NCI-H2196 treated with DMSO at 0.1 percent for 48 hours (cell line): ENCODE measurements at regions not wholly inside any gene's neighbourhood (a gene's known extent, or its start where the extent isn't known, plus 50 kb on each side); places are given as distances from the start of the nearest gene placed in this dataset.

Experiments used
- DNase-seq: peaks from one replicate; lab custom pipeline; 2025; ENCODE audit not compliant: unreplicated experiment; lab: John Stamatoyannopoulos, UW

- DNase-seq, result peak; percentile 14
Observed at GRCh38 chr1:187413405-187414169, 584.8 kb downstream of the PLA2G4A start.

- DNase-seq, result no peak
Observed at GRCh38 chr1:187415065-187415464, 586.3 kb downstream of the PLA2G4A start.

DNA sequence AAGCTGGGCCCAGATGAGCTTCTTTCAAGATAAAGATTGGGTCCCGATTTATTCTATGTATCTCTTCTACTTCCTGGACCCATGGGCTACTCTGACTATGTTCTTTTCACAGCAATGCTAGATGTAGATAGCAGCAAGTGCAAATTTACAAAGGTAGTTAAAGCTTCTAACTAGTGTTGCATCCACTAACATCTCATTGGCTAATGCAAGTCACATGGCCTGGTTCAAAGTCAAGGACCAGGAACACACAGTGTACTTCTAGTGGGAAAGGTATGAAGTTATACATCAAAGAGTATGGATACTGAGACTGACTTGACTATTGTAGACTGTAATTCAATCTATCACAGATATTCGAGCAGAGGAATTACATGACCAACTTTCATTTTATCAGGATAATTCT lies 588.8 kb downstream of the PLA2G4A start:
- DNase-seq, result no peak

DNA sequence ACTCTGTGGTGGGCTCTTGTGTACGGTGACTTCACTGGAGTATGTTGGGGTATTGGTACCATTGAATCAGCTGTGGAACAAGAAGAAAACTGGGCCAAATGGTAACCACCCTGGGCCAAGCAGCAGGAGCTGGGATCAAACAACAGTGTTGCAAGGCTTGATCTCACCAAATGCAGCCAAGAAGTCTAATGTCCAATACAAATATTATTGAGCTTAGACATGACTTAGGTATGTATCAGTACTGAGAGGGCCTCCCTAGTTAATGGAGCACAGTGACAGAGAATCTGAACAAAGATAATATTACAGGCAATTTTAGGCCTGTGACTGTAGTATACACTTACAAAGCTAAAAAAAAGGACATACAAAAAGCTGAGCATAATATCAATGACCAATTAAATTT lies 604.8 kb downstream of the PLA2G4A start:
- DNase-seq, result no peak

DNA sequence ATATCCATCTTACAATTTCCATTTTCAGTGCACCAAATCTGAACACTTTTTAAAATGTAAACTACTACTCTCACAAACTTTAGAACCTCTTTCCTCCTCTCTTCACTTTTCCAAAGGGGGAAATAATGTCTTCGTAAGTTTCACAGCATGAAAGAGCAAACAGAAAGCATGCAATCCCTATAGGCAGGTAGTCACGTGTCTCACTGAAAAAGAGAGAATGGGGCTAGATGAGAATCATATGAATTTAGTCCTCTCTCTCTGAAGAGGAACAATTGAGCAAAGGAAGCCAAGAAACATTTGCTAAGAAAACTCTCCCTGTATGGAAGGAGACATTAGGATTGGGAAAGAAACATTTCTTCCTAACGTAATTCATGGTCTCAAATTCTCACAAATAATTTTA lies 613.9 kb downstream of the PLA2G4A start:
- DNase-seq, result no peak

GRCh38 chr1:187443939-187444338 lies 615.2 kb downstream of the PLA2G4A start:
- no peak for DNase-seq

- no peak for DNase-seq
Observed at GRCh38 chr1:187445066-187445465, 616.3 kb downstream of the PLA2G4A start.

DNA sequence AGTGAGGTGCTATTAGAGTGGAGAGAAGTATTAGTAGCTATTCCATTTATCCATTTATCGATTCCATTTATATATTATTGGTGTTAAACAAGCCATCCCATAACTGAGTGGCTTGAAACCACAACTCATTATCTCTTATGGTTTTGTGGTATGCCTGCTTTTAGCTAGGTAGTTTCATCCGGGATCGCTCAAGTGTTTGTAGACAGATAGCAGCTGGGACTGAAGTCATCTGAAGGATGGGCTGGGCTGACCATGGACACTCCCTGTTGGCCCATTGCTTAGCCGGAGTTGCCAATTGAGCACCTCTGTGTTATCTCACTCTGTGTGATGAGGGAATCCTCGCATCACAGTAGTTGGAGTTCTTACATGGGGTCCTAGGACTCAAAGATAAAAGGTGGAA lies 622.5 kb downstream of the PLA2G4A start:
- no peak for DNase-seq

DNA sequence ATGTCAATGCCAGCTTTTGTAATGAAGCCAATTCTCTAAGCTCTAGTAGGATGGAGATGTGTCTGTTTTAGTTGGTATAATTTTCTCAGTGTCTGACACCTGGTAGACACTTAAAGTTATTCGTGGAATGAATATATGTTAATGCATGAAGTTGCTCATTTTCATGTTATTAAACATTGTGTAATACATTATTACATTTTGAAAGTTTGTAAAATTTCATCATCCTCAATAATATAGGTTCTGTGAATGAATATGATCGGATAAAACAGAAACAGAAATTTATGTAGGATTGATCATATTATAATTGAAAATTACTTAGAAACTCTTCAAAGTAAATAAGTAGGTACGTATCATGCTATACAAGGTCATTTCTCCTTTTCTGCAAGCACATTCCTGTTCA lies 625.3 kb downstream of the PLA2G4A start:
- no peak for DNase-seq

DNA sequence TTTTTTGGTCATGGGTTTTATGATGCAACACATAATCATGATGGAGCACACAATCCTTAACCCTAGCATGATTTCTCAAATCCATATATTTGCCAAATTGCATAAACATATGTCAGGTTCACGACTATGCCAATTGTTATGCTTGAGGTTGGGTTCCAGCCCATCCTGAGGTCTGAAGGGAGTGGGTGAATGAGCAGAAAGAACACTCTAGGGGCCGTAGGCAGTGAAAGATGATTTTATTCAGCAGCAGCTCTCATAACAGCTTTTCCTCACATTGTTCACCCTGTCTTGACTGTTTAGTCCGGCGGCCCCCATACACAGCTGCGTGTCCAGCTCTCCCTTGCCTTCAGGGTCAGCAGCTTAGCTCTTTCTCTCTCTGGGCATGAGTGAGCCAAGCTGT lies 627.7 kb downstream of the PLA2G4A start:
- no peak for DNase-seq

DNA sequence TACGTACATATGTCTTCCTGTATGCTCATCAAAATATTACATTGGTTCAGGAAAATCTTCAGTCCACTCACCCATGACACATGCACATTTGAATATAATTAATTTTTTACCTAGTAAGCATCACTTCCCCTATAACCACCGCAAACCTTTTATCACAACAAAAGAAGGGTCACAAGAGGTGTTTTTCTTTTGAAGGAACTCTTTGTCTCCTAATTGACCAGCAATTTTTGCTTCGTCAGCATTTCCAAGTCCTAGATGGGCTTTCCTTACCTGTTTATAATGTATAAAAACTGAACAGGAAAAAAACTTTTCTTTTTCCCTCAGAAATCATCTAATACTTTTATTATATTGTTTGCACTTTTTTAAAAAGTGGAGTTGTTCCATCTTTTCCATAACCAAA lies 631.3 kb downstream of the PLA2G4A start:
- DNase-seq, result no peak

DNA sequence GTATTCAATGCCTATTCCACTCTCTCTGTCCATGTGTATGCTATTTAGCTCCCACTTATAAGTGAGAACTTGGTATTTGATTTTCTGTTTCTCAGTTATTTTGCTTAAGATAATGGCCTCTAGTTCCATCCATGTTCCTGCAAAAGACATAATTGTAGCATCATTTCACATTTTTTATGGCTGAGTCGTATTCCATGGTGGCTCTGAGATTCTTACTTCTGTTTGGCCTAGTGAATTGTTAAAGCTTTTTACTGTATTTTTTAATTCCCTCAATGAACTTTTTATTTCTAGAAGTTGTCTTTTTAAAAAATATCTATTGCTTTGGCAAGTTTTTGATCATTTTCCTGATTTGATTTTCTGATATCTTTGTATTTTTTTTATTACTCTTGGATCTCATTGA lies 635.6 kb downstream of the PLA2G4A start:
- DNase-seq, result no peak

DNA sequence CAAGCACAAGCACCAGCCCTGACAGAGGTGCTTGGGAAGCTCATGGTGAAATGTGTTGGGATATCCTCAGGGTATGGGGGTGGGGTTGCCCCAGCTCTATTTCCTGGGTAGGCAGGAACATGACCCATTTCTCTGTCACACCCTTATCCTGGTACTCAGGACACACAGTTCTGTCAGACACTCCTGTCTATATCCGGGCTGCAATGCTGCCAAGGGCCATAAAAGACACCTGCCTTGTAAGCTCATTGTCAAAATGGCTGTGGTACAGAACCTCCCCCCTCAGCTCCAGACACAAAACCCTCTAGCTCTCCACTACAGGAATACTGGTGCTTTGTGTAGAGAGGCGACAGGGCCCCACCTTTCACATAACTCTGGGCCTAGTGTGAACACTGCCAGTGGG lies 636.7 kb downstream of the PLA2G4A start:
- DNase-seq, result no peak

- no peak for DNase-seq
Observed at GRCh38 chr1:187469836-187470235, 641.1 kb downstream of the PLA2G4A start.

DNA sequence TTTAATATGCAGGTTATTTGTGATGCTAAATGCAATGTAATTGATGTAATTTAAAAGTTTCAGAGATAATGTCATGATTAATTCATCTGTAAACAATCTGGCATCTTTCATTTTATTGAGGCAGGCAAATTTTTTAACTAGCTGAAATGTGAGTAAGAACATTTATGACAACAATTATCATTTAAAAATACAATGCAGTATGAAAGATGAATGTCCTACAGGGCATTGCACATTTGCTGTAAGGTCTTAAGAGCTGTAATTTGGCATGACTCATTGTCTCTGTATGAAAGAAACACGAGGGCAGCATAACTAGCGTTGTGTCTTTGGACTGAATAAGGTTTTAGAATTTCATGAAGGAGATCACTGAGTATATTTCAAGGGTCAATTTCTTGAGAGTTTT lies 642.8 kb downstream of the PLA2G4A start:
- no peak for DNase-seq

- DNase-seq, result no peak
Observed at GRCh38 chr1:187474336-187474735, 645.6 kb downstream of the PLA2G4A start.

DNA sequence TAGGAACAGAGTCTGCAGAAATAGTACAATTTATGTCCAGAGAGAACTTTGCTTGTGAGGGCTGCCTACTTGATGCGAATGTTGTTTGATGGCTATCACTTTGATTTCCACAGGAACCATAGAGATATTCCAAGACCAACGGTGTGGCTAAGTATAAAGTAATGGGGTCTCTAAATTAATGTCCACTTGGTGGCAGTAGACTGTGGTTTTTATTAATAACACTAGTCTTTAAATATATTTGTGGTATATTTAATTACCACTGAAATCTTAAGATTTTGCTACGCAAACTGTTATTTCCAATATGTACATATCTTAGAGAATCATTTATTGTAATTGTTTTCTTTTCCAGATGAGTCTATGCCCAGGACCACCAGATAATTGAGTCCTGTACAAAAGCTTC lies 647.9 kb downstream of the PLA2G4A start:
- no peak for DNase-seq

DNA sequence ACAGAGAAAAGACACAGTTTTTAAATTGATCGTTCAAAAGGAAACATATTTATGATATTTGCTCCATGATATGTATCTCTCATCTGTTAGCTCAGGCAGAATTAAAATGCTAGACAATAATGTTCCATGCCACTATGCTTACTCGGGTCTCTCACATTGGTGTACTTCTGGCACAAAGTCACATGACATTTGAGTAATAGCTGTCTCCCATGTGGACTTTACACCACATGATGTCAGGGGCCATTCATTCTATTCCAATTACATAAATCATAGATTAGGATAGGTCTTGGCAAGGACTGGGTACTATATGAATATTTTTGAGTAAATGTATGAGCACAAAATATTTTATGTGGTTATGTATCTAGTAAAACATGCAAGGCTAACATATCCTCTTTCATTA lies 648.4 kb downstream of the PLA2G4A start:
- no peak for DNase-seq

GRCh38 chr1:187477535-187477934 lies 648.8 kb downstream of the PLA2G4A start:
- DNase-seq, result no peak

- no peak for DNase-seq
Observed at GRCh38 chr1:187481581-187482148, 652.9 kb downstream of the PLA2G4A start.

GRCh38 chr1:187490266-187490665 lies 661.5 kb downstream of the PLA2G4A start:
- DNase-seq, result no peak

DNA sequence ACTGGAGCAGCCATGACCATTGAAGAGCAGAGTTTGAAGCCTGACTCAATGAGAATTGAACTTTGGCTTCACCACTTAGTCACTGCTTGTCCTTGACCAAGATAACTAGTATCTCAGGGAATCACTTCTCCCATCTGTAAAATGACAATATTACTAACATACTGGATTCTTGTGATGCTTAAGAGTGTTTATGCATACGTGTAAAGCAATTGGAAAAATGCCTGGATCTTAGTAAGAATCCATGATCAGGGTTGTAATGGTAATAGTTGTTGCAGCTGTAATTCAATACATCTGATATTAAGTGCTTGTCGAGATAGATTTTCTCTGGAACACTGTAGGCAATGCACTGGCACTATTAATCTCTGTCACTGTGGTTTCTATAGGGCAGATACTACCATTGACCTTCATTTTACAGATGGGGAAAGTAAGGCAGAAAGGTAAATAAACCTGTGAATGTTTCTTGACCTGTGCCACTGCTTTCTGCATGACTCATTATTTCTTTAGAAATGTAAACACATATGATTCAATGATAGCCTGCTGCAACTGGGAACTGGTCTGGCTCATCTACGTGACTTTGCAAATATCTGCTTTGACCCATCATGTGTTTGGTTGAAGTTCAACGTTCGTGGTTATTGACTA lies 662.5 kb downstream of the PLA2G4A start:
- DNase-seq, result no peak

- DNase-seq, result no peak
Observed at GRCh38 chr1:187498028-187498427, 669.3 kb downstream of the PLA2G4A start.
